CD4-positive, CD25-positive, alpha-beta regulatory T cell (primary cell): ENCODE measurements at regions not wholly inside any gene's neighbourhood (a gene's known extent, or its start where the extent isn't known, plus 50 kb on each side); places are given as distances from the start of the nearest gene placed in this dataset.
A peak's percentile ranks its signal among the peaks of the same experiment; 100 is the strongest.

Experiments used
- ATAC-seq, 2 donors: fragments of 150-1000 bp; cut with Tn5 transposase; one replicate each; pipeline ENCODE4 v1.10.0; 2021; ENCODE audit warnings: low read depth in 2 of 2, moderate number of reproducible peaks in 2 of 2, moderate library complexity in 1 of 2
- DNase-seq, 3 donors: peaks; one replicate each; pipeline versions ENCODE4 v3.0.0 to v3.0.0-alpha.2; 2012 to 2022; ENCODE audit warnings: mixed read lengths in 1 of 3
- H3K27ac ChIP-seq: one replicate; pipeline ENCODE4 v1.7.0; 2013; ENCODE audit warnings: mild to moderate bottlenecking, low read length; ENCODE audit not compliant: insufficient read depth, poor library complexity, severe bottlenecking
- H3K27me3 ChIP-seq: one replicate; pipeline ENCODE4 v1.7.0; 2013; ENCODE audit warnings: low read length; ENCODE audit not compliant: control insufficient read depth, insufficient read depth
- H3K36me3 ChIP-seq: one replicate; pipeline ENCODE4 v1.7.0; 2013; ENCODE audit warnings: mild to moderate bottlenecking, low read length, moderate library complexity; ENCODE audit not compliant: control insufficient read depth, insufficient read depth
- H3K4me1 ChIP-seq: 2 replicates; pipeline ENCODE4 v1.7.0; 2013; ENCODE audit warnings: mild to moderate bottlenecking, low read length; ENCODE audit not compliant: insufficient read depth, control insufficient read depth, poor library complexity, severe bottlenecking
- H3K4me3 ChIP-seq: one replicate; pipeline ENCODE4 v1.7.0; 2013; ENCODE audit warnings: low read depth, mild to moderate bottlenecking, low read length, moderate library complexity
- H3K9me3 ChIP-seq, 2 experiments: 1 replicate in 1 of 2; 2 replicates in 1 of 2; pipeline ENCODE4 v1.7.0; 2013; ENCODE audit warnings: low read length in 2 of 2, mild to moderate bottlenecking in 1 of 2, moderate library complexity in 1 of 2; ENCODE audit not compliant: control insufficient read depth in 2 of 2
- H3K27ac Mint-ChIP-seq, 3 donors: one replicate each; pipeline ENCODE4 v1.8.0; 2020 to 2022; ENCODE audit warnings: mild to moderate bottlenecking in 3 of 3, mixed read lengths in 3 of 3, moderate library complexity in 2 of 3
- H3K27me3 Mint-ChIP-seq: one replicate; pipeline ENCODE4 v1.8.0; 2022; ENCODE audit warnings: mild to moderate bottlenecking, mixed read lengths
- H3K36me3 Mint-ChIP-seq: one replicate; pipeline ENCODE4 v1.8.0; 2020; ENCODE audit warnings: mixed read lengths
- H3K4me1 Mint-ChIP-seq, 4 donors: one replicate each; pipeline ENCODE4 v1.8.0; 2020 to 2022; ENCODE audit warnings: mixed read lengths in 4 of 4, mild to moderate bottlenecking in 1 of 4
- H3K4me3 Mint-ChIP-seq, 4 donors: one replicate each; pipeline ENCODE4 v1.8.0; 2020 to 2022; ENCODE audit warnings: mild to moderate bottlenecking in 4 of 4, mixed read lengths in 4 of 4, moderate library complexity in 3 of 4
- H3K9me3 Mint-ChIP-seq, 7 donors: one replicate each; pipeline ENCODE4 v1.8.0; 2020 to 2022; ENCODE audit warnings: mixed read lengths in 7 of 7, mild to moderate bottlenecking in 3 of 7, moderate library complexity in 2 of 7

DNA sequence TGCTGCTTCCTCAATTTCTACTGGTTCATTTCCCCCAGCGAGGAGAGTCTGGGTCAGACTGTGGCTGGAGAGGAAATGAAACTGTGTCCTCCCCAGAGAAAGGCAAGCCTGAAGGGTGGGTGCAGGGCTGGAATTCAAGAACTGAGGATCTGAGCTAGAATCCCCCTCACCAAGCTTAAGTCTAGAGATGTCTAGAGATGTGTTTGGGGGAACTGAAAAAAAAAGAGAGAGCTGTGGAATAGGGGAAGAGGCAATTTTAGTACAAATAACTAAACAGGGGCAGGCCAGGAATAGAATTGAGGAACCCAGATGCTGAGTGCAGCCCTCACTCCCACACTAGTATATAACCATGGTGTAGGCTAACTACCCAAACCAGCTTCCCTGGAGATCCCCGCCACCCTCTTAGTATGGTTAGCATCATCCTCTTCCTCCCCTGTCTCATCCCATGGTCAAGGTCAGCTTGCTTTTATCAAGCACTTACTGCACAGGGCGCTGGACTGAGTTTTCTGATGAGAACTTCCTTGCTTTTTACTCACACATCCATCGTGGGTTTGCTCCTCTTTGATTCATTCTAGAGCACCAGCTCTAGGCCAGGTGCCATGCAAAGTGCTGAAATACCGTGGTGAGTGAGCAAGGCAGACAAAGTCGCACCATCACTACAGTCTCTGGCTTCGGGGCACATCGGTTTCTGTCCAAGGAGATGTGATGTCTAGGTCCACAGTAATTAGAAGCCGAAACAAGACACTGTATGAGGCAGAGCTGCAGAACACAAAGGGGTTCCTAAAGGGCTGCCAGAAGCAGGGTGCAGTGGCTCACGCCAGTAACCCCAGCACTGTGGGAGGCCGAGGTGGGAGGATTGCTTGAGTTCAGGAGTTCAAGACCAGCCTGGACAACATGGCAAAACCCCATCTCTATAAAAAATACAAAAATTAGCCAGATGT lies 112.9 kb upstream of the IPO9 start:
- H3K27me3 Mint-ChIP-seq = no peaks in the 10 kb centered on the region
- Histone ChIP-seq H3K9me3 (no peaks in the 10 kb centered on the region), H3K36me3 (no peaks in the 10 kb centered on the region), H3K4me3 (no peak overlapping the region), H3K27ac (no peak overlapping the region), H3K27me3 (no peaks in the 10 kb centered on the region), H3K4me1 (no peaks in the 10 kb centered on the region)
- ATAC-seq = peak; percentile 24 to 47
- no peak for DNase-seq
- peaks cover 4% of the 10 kb centered on the region for H3K36me3 Mint-ChIP-seq
- H3K27ac Mint-ChIP-seq = no peak overlapping the region
- no peaks in the 10 kb centered on the region for H3K9me3 Mint-ChIP-seq
- no peaks in the 10 kb centered on the region for H3K4me1 Mint-ChIP-seq
- H3K4me3 Mint-ChIP-seq = no peak overlapping the region

DNA sequence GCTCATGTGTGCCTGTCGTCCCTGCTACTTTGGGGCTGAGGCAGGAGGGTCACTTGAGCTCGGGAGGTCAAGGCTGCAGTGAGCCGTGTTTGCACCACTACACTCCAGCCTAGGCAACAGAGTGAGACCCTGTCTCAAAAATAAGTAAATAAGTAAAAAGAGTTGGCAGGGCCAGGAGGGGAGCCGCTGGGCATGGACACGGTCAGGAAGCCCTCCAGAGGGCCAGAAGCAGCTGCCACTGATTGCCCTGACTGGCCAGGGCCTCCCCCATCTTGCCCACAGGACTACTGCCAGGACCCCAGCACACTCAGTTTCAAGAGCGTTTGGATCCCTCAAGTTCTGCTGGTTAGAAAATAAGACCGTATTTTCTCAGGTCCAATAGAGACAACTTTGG lies 112.2 kb upstream of the IPO9 start:
- H3K4me3 ChIP-seq = no peak overlapping the region
- no peaks in the 10 kb centered on the region for H3K36me3 ChIP-seq
- Mint-ChIP-seq H3K27me3 (no peaks in the 10 kb centered on the region), H3K9me3 (no peaks in the 10 kb centered on the region), H3K4me1 (no peaks in the 10 kb centered on the region), H3K36me3 (peaks cover 4% of the 10 kb centered on the region), H3K27ac (no peak overlapping the region), H3K4me3 (no peak overlapping the region)
- no peaks in the 10 kb centered on the region for H3K27me3 ChIP-seq
- H3K9me3 ChIP-seq = no peaks in the 10 kb centered on the region
- DNase-seq (no peak), ATAC-seq (no peak)
- H3K27ac ChIP-seq = no peak overlapping the region
- H3K4me1 ChIP-seq = no peaks in the 10 kb centered on the region

DNA sequence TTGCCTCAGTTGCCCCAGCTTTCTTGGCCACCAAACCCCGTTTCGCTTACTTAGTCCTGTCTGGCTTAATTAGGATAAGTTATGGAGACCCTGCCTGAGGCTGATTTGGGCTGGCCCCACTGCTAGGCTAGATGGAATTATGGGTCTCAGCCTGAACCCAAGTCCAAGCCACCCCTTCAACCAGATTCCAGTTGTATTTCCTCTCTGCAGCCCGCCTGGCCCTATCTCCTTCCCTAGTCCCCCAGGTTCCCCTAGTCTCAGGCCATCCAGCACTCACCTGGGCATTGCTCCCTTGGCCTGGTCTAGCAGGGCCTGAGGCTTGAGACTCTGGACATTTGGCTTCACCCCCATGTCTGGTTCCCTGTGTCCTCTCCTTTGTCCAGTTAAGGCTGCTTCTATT lies 111.7 kb upstream of the IPO9 start:
- H3K4me1 Mint-ChIP-seq = no peaks in the 10 kb centered on the region
- H3K4me3 ChIP-seq = no peak overlapping the region
- no peak overlapping the region for H3K27ac Mint-ChIP-seq

DNA sequence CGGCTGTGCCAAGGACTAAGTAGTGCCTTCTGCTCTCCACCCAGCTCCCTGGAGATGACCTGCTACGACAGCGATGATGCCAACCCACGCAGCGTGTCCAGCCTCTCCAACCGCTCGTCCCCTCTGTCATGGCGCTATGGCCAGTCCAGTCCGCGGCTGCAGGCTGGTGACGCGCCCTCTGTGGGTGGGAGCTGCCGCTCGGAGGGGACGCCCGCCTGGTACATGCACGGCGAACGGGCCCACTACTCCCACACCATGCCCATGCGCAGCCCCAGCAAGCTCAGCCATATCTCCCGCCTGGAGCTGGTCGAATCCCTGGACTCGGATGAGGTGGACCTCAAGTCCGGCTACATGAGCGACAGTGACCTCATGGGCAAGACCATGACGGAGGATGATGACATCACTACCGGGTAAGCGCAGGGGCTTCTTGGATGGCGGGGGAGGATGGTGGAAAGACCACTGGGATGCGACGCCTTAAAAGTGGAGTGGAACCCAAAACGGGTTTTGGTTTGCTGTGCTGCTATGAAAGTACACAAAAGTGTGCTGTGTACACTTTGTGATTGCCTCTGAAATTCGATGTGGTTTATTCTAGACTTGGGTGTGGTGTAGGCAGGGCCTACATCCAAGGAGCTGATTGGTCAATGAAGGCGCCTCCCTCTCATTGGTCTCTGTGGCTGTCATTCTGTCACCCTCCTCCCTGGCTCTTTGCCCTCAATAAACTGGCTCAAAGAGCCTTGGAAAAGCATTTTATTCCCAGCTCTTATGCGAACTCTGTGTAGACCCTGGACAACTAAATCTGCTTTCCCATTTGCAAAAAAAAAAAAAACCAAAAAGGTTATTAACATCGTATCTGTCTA lies 110.4 kb upstream of the IPO9 start:
- no peak overlapping the region for H3K4me3 Mint-ChIP-seq
- Histone ChIP-seq H3K27ac (no peak overlapping the region), H3K9me3 (no peaks in the 10 kb centered on the region), H3K4me1 (no peaks in the 10 kb centered on the region), H3K4me3 (no peak overlapping the region), H3K36me3 (no peaks in the 10 kb centered on the region), H3K27me3 (no peaks in the 10 kb centered on the region)
- no peaks in the 10 kb centered on the region for H3K4me1 Mint-ChIP-seq
- no peak for ATAC-seq
- H3K27ac Mint-ChIP-seq = no peak overlapping the region
- no peak for DNase-seq
- H3K27me3 Mint-ChIP-seq = no peaks in the 10 kb centered on the region
- peaks cover 4% of the 10 kb centered on the region for H3K36me3 Mint-ChIP-seq
- H3K9me3 Mint-ChIP-seq = no peaks in the 10 kb centered on the region

More for the DNA sequence above, 111.7 kb upstream of the IPO9 start:
- ATAC-seq (peak in 1 of 2 donors; percentile 9), DNase-seq (no peak)
- H3K27ac ChIP-seq = no peak overlapping the region
- H3K4me3 Mint-ChIP-seq = no peak overlapping the region
- H3K27me3 Mint-ChIP-seq = no peaks in the 10 kb centered on the region
- H3K27me3 ChIP-seq = no peaks in the 10 kb centered on the region
- H3K36me3 ChIP-seq = no peaks in the 10 kb centered on the region
- no peaks in the 10 kb centered on the region for H3K4me1 ChIP-seq
- H3K9me3 ChIP-seq = no peaks in the 10 kb centered on the region
- H3K36me3 Mint-ChIP-seq = peaks cover 4% of the 10 kb centered on the region
- H3K9me3 Mint-ChIP-seq = no peaks in the 10 kb centered on the region

DNA sequence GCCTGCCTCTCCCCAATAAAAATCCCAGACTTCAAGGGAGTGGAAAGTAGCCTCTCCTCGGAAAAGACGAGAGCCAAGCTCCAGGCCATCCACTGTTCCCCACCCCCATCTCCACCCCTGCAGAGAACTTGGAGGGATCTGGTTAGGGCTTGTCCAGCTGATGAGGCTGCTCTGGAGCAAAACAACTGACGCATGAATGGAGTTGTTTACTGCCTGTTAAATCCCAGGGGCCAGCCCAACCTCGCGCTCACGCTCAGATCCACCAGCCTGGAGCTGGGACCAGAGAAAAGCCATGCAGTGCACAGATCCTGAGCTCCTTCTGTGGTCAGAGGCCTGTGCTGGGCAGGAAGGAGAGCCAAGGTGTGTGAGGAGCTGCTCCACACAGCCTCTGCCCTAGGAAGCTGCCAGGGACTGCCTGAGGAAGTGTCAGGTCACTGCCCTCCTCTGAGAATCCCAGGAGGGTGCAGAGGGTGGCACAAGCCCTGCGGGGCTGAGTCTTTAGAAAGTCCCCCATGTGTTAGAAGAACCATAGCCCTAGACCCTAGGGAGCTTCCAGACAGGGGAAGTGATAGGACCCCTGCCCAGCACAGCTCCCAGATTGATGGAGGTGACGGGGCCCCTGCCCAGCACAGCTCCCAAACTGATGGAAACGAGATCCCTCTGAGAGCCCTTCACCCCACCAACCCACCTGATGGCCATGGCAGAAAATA lies 109.0 kb upstream of the IPO9 start:
- Histone ChIP-seq H3K36me3 (no peaks in the 10 kb centered on the region), H3K27ac (no peak overlapping the region), H3K4me3 (no peak overlapping the region), H3K27me3 (no peaks in the 10 kb centered on the region), H3K4me1 (no peaks in the 10 kb centered on the region), H3K9me3 (no peaks in the 10 kb centered on the region)
- Mint-ChIP-seq H3K9me3 (no peaks in the 10 kb centered on the region), H3K27ac (no peak overlapping the region), H3K4me1 (no peaks in the 10 kb centered on the region), H3K36me3 (peaks cover 4% of the 10 kb centered on the region), H3K27me3 (no peaks in the 10 kb centered on the region), H3K4me3 (no peak overlapping the region)
- DNase-seq = no peak
- ATAC-seq = no peak

DNA sequence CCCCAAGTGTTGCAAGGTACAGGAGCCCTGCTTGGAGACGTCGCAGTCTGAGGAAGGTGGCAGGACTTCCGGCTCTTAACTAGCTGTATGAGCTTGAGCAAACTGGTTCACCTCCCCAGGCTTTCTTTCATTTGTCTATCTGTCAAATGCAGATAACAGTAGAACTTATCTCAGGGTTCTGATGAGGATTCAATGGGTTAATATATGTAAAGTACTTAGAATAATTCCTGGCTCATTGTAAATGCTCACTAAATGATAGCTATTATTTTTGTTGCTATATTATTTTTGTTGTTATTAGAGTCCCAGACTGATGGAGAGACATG lies 108.5 kb upstream of the IPO9 start:
- H3K4me1 Mint-ChIP-seq = no peaks in the 10 kb centered on the region
- no peak for ATAC-seq
- H3K27me3 ChIP-seq = no peaks in the 10 kb centered on the region
- no peak overlapping the region for H3K4me3 Mint-ChIP-seq
- no peaks in the 10 kb centered on the region for H3K4me1 ChIP-seq
- H3K27me3 Mint-ChIP-seq = no peaks in the 10 kb centered on the region
- H3K27ac Mint-ChIP-seq = no peak overlapping the region
- H3K4me3 ChIP-seq = no peak overlapping the region
- no peaks in the 10 kb centered on the region for H3K36me3 ChIP-seq
- no peaks in the 10 kb centered on the region for H3K9me3 Mint-ChIP-seq
- H3K27ac ChIP-seq = no peak overlapping the region
- H3K36me3 Mint-ChIP-seq = peaks cover 4% of the 10 kb centered on the region
- H3K9me3 ChIP-seq = no peaks in the 10 kb centered on the region
- no peak for DNase-seq

DNA sequence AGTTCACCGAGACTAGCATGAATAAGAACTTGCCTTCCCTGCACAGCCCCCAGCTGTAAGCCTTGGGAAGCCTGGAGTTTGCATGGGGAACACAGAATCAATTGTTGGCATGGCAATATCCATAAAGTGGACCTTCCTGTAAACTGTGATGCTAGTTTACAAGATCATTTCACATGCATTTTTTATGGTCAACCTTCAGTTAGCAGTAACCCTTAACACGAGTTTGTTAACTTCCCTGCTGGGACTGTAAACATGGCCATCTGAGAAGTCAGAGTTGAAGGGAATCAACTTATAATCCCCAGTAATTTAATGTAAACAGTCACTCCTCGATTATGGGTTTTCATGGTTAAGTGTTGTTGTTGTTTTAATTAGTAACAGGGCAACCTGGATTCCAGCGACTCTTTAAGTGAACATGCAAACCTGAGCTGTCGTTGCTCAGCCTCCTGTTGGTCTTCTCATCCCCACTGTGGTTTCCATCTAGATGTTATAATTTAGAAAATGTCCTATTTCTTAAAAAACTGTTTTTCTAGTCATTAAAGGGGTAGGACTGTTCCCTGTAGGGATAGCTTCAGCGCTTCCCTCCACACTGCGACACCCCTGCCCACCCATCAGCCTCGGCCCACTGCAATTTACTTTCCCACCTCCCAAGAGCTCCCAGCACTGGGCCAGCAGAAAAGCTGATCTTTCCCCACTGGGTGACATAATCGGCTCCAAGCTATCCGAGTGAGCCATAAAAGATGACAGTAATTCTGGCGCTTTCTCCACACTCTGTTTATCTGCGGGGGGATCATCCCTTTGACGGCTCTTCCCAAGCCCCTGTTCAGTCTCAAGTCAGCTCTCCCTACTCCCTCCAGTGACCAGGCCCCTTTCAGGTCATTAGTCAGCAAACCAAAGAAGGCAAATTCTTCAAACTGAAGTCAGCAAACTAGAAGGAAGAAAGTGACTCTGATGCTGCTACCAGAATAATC lies 107.6 kb upstream of the IPO9 start:
- H3K36me3 Mint-ChIP-seq = peaks cover 4% of the 10 kb centered on the region
- DNase-seq (no peak), ATAC-seq (no peak)
- H3K4me3 Mint-ChIP-seq = no peak overlapping the region
- no peaks in the 10 kb centered on the region for H3K9me3 ChIP-seq
- H3K27ac ChIP-seq = no peak overlapping the region
- no peak overlapping the region for H3K4me3 ChIP-seq
- no peaks in the 10 kb centered on the region for H3K36me3 ChIP-seq
- H3K4me1 ChIP-seq = no peaks in the 10 kb centered on the region
- H3K4me1 Mint-ChIP-seq = no peaks in the 10 kb centered on the region
- H3K27ac Mint-ChIP-seq = peak overlapping the region in 1 of 3 donors; percentile 48
- no peaks in the 10 kb centered on the region for H3K27me3 Mint-ChIP-seq
- no peaks in the 10 kb centered on the region for H3K27me3 ChIP-seq
- H3K9me3 Mint-ChIP-seq = no peaks in the 10 kb centered on the region
